NCI-H460 (cell line): ENCODE measurements at regions not wholly inside any gene's neighbourhood (a gene's known extent, or its start where the extent isn't known, plus 50 kb on each side); places are given as distances from the start of the nearest gene placed in this dataset.
"Not testable (repeated sequence)": the region's sequence is repeated elsewhere in the genome, so short reads cannot be mapped to it uniquely, and the experiment has no call there.

Experiments used
- DNase-seq: peaks from one replicate; pipeline ENCODE4 v3.0.0-alpha.2; 2016; ENCODE audit warnings: low read depth; ENCODE audit errors: extremely low read depth

GRCh38 chr17:445839-446238 lies 93.2 kb upstream of the RPH3AL start, which contains the start of gene RFLNB:
Gene RFLNB, minus strand, starts transcription at chr17:445939.
- not testable (repeated sequence) for DNase-seq

- DNase-seq = no peak
Measured at GRCh38 chr17:444879-445454, 92.4 kb upstream of the RPH3AL start.

GRCh38 chr17:443109-443508 lies 90.5 kb upstream of the RPH3AL start:
- no peak for DNase-seq

- DNase-seq = no peak
Measured at GRCh38 chr17:441155-441950, 88.7 kb upstream of the RPH3AL start.

- no peak for DNase-seq
Measured at GRCh38 chr17:438191-438590, 85.6 kb upstream of the RPH3AL start.

- DNase-seq = no peak
Measured at GRCh38 chr17:437545-437944, 84.9 kb upstream of the RPH3AL start.

GRCh38 chr17:436571-436970 lies 84.0 kb upstream of the RPH3AL start:
- DNase-seq = no peak

GRCh38 chr17:432471-432870 lies 79.9 kb upstream of the RPH3AL start:
- DNase-seq = not testable (repeated sequence)

GRCh38 chr17:431494-431893 lies 78.9 kb upstream of the RPH3AL start:
- DNase-seq = no peak

- DNase-seq = no peak
Measured at GRCh38 chr17:429589-429988, 77.0 kb upstream of the RPH3AL start.

GRCh38 chr17:428414-428813 lies 75.8 kb upstream of the RPH3AL start:
- DNase-seq = no peak

- no peak for DNase-seq
Measured at GRCh38 chr17:427891-428290, 75.3 kb upstream of the RPH3AL start.

GRCh38 chr17:427327-427726 lies 74.7 kb upstream of the RPH3AL start:
- DNase-seq = no peak

GRCh38 chr17:422196-422930 lies 69.8 kb upstream of the RPH3AL start:
- DNase-seq = peak; percentile 12

- no peak for DNase-seq
Measured at GRCh38 chr17:420479-421175, 68.0 kb upstream of the RPH3AL start.

- DNase-seq = no peak
Measured at GRCh38 chr17:419073-419735, 66.6 kb upstream of the RPH3AL start.

- DNase-seq = no peak
Measured at GRCh38 chr17:418421-418751, 65.8 kb upstream of the RPH3AL start.

- no peak for DNase-seq
Measured at GRCh38 chr17:417691-418420, 65.2 kb upstream of the RPH3AL start.

GRCh38 chr17:416293-417206 lies 63.9 kb upstream of the RPH3AL start:
- no peak for DNase-seq
